GM19463 (cell line): ENCODE measurements at regions not wholly inside any gene's neighbourhood (a gene's known extent, or its start where the extent isn't known, plus 50 kb on each side); places are given as distances from the start of the nearest gene placed in this dataset.
A peak's percentile ranks its signal among the peaks of the same experiment; 100 is the strongest.

Experiments used
- ATAC-seq: cut with Tn5 transposase; IDR thresholded peaks from one replicate; pipeline ENCODE4 v1.9.1; 2021; ENCODE audit warnings: mild to moderate bottlenecking, moderate library complexity; ENCODE audit not compliant: unreplicated experiment

GRCh38 chr21:19326531-19327319 is 923.1 kb upstream of the TMPRSS15 start:
- no peak for ATAC-seq

GRCh38 chr21:19328954-19329353 is 925.4 kb upstream of the TMPRSS15 start:
- no peak for ATAC-seq

GRCh38 chr21:19340303-19340702 is 936.7 kb upstream of the TMPRSS15 start:
- ATAC-seq, result no peak

- no peak for ATAC-seq
Measured at GRCh38 chr21:19340954-19341353, 937.4 kb upstream of the TMPRSS15 start.

- ATAC-seq, result peak; percentile 81
Measured at GRCh38 chr21:19343711-19344110, 940.1 kb upstream of the TMPRSS15 start.

GRCh38 chr21:19350286-19350685 is 946.7 kb upstream of the TMPRSS15 start:
- no peak for ATAC-seq

- ATAC-seq, result no peak
Measured at GRCh38 chr21:19353256-19353655, 949.7 kb upstream of the TMPRSS15 start.

- peak; percentile 73 for ATAC-seq
Measured at GRCh38 chr21:19368944-19369343, 965.4 kb upstream of the TMPRSS15 start.

- no peak for ATAC-seq
Measured at GRCh38 chr21:19392390-19392789, 988.8 kb upstream of the TMPRSS15 start.

- ATAC-seq, result no peak
Measured at GRCh38 chr21:19400223-19400770, 996.7 kb upstream of the TMPRSS15 start.

GRCh38 chr21:19402870-19403269 is 999.3 kb upstream of the TMPRSS15 start:
- ATAC-seq, result no peak

GRCh38 chr21:19405326-19405725 is 1001.7 kb upstream of the TMPRSS15 start:
- no peak for ATAC-seq

GRCh38 chr21:19420565-19420964 is 1017.0 kb upstream of the TMPRSS15 start:
- no peak for ATAC-seq

GRCh38 chr21:19433623-19434022 is 1030.0 kb upstream of the TMPRSS15 start:
- ATAC-seq, result no peak

- ATAC-seq, result no peak
Measured at GRCh38 chr21:19440792-19441655, 1037.4 kb upstream of the TMPRSS15 start.

GRCh38 chr21:19458295-19458694 is 1054.7 kb upstream of the TMPRSS15 start:
- ATAC-seq, result no peak

- no peak for ATAC-seq
Measured at GRCh38 chr21:19461481-19462205, 1058.1 kb upstream of the TMPRSS15 start.

GRCh38 chr21:19463966-19464365 is 1060.4 kb upstream of the TMPRSS15 start:
- no peak for ATAC-seq

GRCh38 chr21:19468991-19469715 is 1065.6 kb upstream of the TMPRSS15 start:
- ATAC-seq, result no peak

GRCh38 chr21:19475525-19475924 is 1071.9 kb upstream of the TMPRSS15 start:
- no peak for ATAC-seq
